Fibroblast of lung (primary cell): ENCODE measurements at regions not wholly inside any gene's neighbourhood (a gene's known extent, or its start where the extent isn't known, plus 50 kb on each side); places are given as distances from the start of the nearest gene placed in this dataset.

Experiments
- DNase-seq, 2 donors: peaks; one replicate each; pipeline versions ENCODE4 v3.0.0 to v3.0.0-alpha.2; 2010; ENCODE audit warnings: low read depth in 2 of 2
- H2AFZ ChIP-seq: 2 replicates; pipeline ENCODE4 v1.5.1; 2012; ENCODE audit warnings: low read length, control low read depth, inconsistent platforms
- H3K27ac ChIP-seq: 2 replicates; pipeline ENCODE4 v1.5.1; 2011; ENCODE audit warnings: low read length, control low read depth; ENCODE audit not compliant: insufficient read depth
- H3K27me3 ChIP-seq: 2 replicates; pipeline ENCODE4 v1.5.1; 2011; ENCODE audit warnings: mild to moderate bottlenecking, low read length; ENCODE audit not compliant: control insufficient read depth, insufficient read depth
- H3K36me3 ChIP-seq: 2 replicates; pipeline ENCODE4 v1.5.1; 2011; ENCODE audit warnings: low read length; ENCODE audit not compliant: control insufficient read depth, insufficient read depth
- H3K4me1 ChIP-seq: 2 replicates; pipeline ENCODE4 v1.5.1; 2011; ENCODE audit warnings: low read length; ENCODE audit not compliant: control insufficient read depth, insufficient read depth; ENCODE audit errors: extremely low read depth
- H3K4me2 ChIP-seq: 2 replicates; pipeline ENCODE4 v1.5.1; 2011; ENCODE audit warnings: low read length, control low read depth; ENCODE audit not compliant: insufficient read depth; ENCODE audit errors: extremely low read depth
- H3K4me3 ChIP-seq, 4 experiments: fragments of 200-600 bp in 1 of 4; sonication (generic) in 1 of 4; replicated peaks in 1 of 4; 2 replicates each; pipeline ENCODE4 v1.5.1; 2011 to 2016; ENCODE audit warnings: low read length in 4 of 4, low read depth in 3 of 4, mild to moderate bottlenecking in 3 of 4, control low read depth in 2 of 4, inconsistent platforms in 1 of 4, mixed read lengths in 1 of 4; ENCODE audit not compliant: insufficient read depth in 1 of 4; ENCODE audit errors: control extremely low read depth in 1 of 4
- H3K79me2 ChIP-seq: 2 replicates; pipeline ENCODE4 v1.5.1; 2012; ENCODE audit warnings: mild to moderate bottlenecking, low read length, inconsistent platforms; ENCODE audit not compliant: control insufficient read depth, insufficient read depth
- H3K9ac ChIP-seq: 2 replicates; pipeline ENCODE4 v1.5.1; 2011; ENCODE audit warnings: mild to moderate bottlenecking, low read length, control low read depth; ENCODE audit not compliant: insufficient read depth
- H3K9me3 ChIP-seq: 2 replicates; pipeline ENCODE4 v1.5.1; 2012; ENCODE audit warnings: low read depth, low read length; ENCODE audit not compliant: control insufficient read depth, insufficient read depth
- H4K20me1 ChIP-seq: 2 replicates; pipeline ENCODE4 v1.5.1; 2011; ENCODE audit warnings: low read length; ENCODE audit not compliant: control insufficient read depth, insufficient read depth; ENCODE audit errors: extremely low read depth
- EZH2 ChIP-seq: IDR thresholded peaks from 2 replicates; pipeline ENCODE4 v1.5.1; 2012; ENCODE audit warnings: low read length, control low read depth, mild to moderate bottlenecking; ENCODE audit errors: missing control alignments
- TF ChIP-seq, protein P1 (sequence below), 2 donors: IDR thresholded peaks in 1 of 2; conservative IDR thresholded peaks in 1 of 2; 1 replicate in 1 of 2; 2 replicates in 1 of 2; pipeline ENCODE4 v1.5.1; 2011 to 2012; ENCODE audit warnings: low read length in 2 of 2, control low read depth in 1 of 2, inconsistent platforms in 1 of 2, low read depth in 1 of 2, mild to moderate bottlenecking in 1 of 2

- no peak overlapping the region for H3K27ac ChIP-seq
- no peaks in the 10 kb centered on the region for H4K20me1 ChIP-seq
- no peaks in the 10 kb centered on the region for H3K4me1 ChIP-seq
- no peak overlapping the region for H3K9ac ChIP-seq
- no peak overlapping the region for H3K4me3 ChIP-seq
- H3K4me2 ChIP-seq = no peak overlapping the region
- H3K36me3 ChIP-seq = no peaks in the 10 kb centered on the region
- H3K27me3 ChIP-seq = no peaks in the 10 kb centered on the region
- TF ChIP-seq, protein P1, sequence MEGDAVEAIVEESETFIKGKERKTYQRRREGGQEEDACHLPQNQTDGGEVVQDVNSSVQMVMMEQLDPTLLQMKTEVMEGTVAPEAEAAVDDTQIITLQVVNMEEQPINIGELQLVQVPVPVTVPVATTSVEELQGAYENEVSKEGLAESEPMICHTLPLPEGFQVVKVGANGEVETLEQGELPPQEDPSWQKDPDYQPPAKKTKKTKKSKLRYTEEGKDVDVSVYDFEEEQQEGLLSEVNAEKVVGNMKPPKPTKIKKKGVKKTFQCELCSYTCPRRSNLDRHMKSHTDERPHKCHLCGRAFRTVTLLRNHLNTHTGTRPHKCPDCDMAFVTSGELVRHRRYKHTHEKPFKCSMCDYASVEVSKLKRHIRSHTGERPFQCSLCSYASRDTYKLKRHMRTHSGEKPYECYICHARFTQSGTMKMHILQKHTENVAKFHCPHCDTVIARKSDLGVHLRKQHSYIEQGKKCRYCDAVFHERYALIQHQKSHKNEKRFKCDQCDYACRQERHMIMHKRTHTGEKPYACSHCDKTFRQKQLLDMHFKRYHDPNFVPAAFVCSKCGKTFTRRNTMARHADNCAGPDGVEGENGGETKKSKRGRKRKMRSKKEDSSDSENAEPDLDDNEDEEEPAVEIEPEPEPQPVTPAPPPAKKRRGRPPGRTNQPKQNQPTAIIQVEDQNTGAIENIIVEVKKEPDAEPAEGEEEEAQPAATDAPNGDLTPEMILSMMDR (conservative IDR thresholded peaks at IDR 0.05 in 1 of 2, IDR thresholded peaks at IDR 0.05 in 1 of 2; ENCODE audit: low read depth in 1 of 2, low read length in 2 of 2) = no peak
- TF ChIP-seq EZH2 = no peak
- DNase-seq = peak in 1 of 2 donors; percentile 18
- no peaks in the 10 kb centered on the region for H3K79me2 ChIP-seq
- no peak overlapping the region for H2AFZ ChIP-seq
- no peaks in the 10 kb centered on the region for H3K9me3 ChIP-seq
Observed at GRCh38 chr21:16285605-16286126, 555.9 kb downstream of the USP25 start.

- no peak overlapping the region for H3K9ac ChIP-seq
- H3K27me3 ChIP-seq = no peaks in the 10 kb centered on the region
- H3K9me3 ChIP-seq = no peaks in the 10 kb centered on the region
- no peak overlapping the region for H3K27ac ChIP-seq
- H2AFZ ChIP-seq = no peak overlapping the region
- H3K4me3 ChIP-seq = no peak overlapping the region
- no peak overlapping the region for H3K4me2 ChIP-seq
- H4K20me1 ChIP-seq = no peaks in the 10 kb centered on the region
- no peaks in the 10 kb centered on the region for H3K79me2 ChIP-seq
- no peak for TF ChIP-seq EZH2
- peak in 1 of 2 donors; percentile 59 for DNase-seq
- H3K36me3 ChIP-seq = no peaks in the 10 kb centered on the region
- H3K4me1 ChIP-seq = no peaks in the 10 kb centered on the region
Observed at GRCh38 chr21:16287046-16287445, 557.3 kb downstream of the USP25 start.

DNA sequence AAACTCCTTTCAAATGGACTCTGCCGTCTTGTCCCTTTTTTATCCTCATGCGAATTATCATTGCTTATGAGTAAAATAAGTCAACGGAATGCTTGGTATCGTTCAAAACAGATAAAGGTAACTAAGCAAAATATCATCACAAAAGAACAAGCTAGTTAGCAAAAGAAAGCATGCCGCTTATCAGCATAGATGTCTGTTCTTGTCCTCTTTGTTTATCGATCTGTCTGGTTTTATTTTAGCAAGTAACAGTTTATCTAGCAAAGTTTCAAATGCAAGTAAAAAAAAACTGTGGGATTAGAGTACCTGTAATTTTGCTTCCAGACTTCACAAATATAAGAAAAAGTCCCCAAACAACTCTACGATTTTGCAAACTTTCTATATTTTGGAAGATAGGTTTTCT is 561.5 kb downstream of the USP25 start:
- no peak overlapping the region for H3K4me2 ChIP-seq
- no peaks in the 10 kb centered on the region for H3K36me3 ChIP-seq
- H3K4me3 ChIP-seq = no peak overlapping the region
- no peak overlapping the region for H3K9ac ChIP-seq
- H3K27me3 ChIP-seq = no peaks in the 10 kb centered on the region
- H3K79me2 ChIP-seq = no peaks in the 10 kb centered on the region
- no peaks in the 10 kb centered on the region for H3K9me3 ChIP-seq
- TF ChIP-seq EZH2 = no peak
- TF ChIP-seq, protein P1 (conservative IDR thresholded peaks at IDR 0.05 in 1 of 2, IDR thresholded peaks at IDR 0.05 in 1 of 2; ENCODE audit: low read depth in 1 of 2, low read length in 2 of 2) = no peak
- H3K27ac ChIP-seq = no peak overlapping the region
- H4K20me1 ChIP-seq = no peaks in the 10 kb centered on the region
- no peak for DNase-seq
- no peak overlapping the region for H2AFZ ChIP-seq
- no peaks in the 10 kb centered on the region for H3K4me1 ChIP-seq
